Stomach (tissue), 8 donors: ENCODE measurements at regions not wholly inside any gene's neighbourhood (a gene's known extent, or its start where the extent isn't known, plus 50 kb on each side); places are given as distances from the start of the nearest gene placed in this dataset.

Source experiments
- DNase-seq, 2 donors: peaks; one replicate each; pipeline versions ENCODE4 v3.0.0 to v3.0.0-alpha.2; 2013 to 2019
- H3K27ac ChIP-seq, 5 donors: fragments of 200-600 bp in 4 of 5; sonication (generic) in 4 of 5; one replicate each; pipeline ENCODE4 v1.5.1; 2013 to 2019; ENCODE audit warnings: mild to moderate bottlenecking in 1 of 5, moderate library complexity in 1 of 5
- H3K27me3 ChIP-seq, 3 donors: fragments of 200-600 bp; sonication (generic); one replicate each; pipeline ENCODE4 v1.5.1; 2017 to 2019; ENCODE audit warnings: mixed run types in 1 of 3
- H3K36me3 ChIP-seq, 4 donors: fragments of 200-600 bp; sonication (generic); 1 replicate in 3 of 4; 2 replicates in 1 of 4; pipeline ENCODE4 v1.5.1; 2016 to 2019
- H3K4me1 ChIP-seq, 4 donors: fragments of 200-600 bp; sonication (generic); one replicate each; pipeline ENCODE4 v1.5.1; 2016 to 2019
- H3K4me3 ChIP-seq, 4 donors: fragments of 200-600 bp; sonication (generic) in 3 of 4; one replicate each; pipeline ENCODE4 v1.5.1; 2016 to 2019; ENCODE audit warnings: mild to moderate bottlenecking in 1 of 4
- H3K9me3 ChIP-seq, 4 donors: fragments of 200-600 bp; sonication (generic); one replicate each; pipeline ENCODE4 v1.5.1; 2016 to 2019
- CTCF ChIP-seq, 7 experiments: fragments of 450-650 bp in 4 of 7; fragments of 200-600 bp in 3 of 7; sonication (generic) in 3 of 7; IDR thresholded peaks; one replicate each; pipeline ENCODE4 v1.5.1; 2016 to 2019; ENCODE audit warnings: antibody characterized with exemption in 7 of 7, control low read depth in 2 of 7, mild to moderate bottlenecking in 1 of 7
- EP300 ChIP-seq: sonication (generic); formaldehyde crosslinking; IDR thresholded peaks from one replicate; pipeline ENCODE4 v1.6.1; 2017; ENCODE audit warnings: antibody characterized with exemption
- POLR2A ChIP-seq, 4 donors: fragments of 450-650 bp; IDR thresholded peaks; one replicate each; pipeline ENCODE4 v1.6.1; 2016; ENCODE audit warnings: antibody characterized with exemption in 4 of 4, control low read depth in 2 of 4, mild to moderate bottlenecking in 1 of 4, moderate library complexity in 1 of 4
- POLR2AphosphoS5 ChIP-seq, 3 donors: sonication (generic); formaldehyde crosslinking; IDR thresholded peaks; one replicate each; pipeline ENCODE4 v1.6.1; 2016; ENCODE audit warnings: antibody characterized with exemption in 3 of 3
- WGBS, 5 donors: extraction: QIAGEN DNeasy Blood & Tissue Kit in 3 of 5; methylation state at CpG; one replicate each; pipeline versions ENCODE4 v1.1.5 to v1.1.7; 2013 to 2018; 5-methylcytosine and 5-hydroxymethylcytosine counted together
- intact Hi-C: fragments of 100-400 bp; cut with DNase I; formaldehyde crosslinking; loops from one replicate; pipeline ENCODE4 v1.15.1; 2023; ENCODE audit warnings: low total_unique reads
- donor health status: healthy with polysubstance abuse.
- donor health status: Bipolar disorder and iron deficiency.
- donor health status: healthy.

- H3K27ac ChIP-seq: no peak overlapping the region
Measured at GRCh38 chr13:76656500-76656899, 229.7 kb downstream of the KCTD12 start.

GRCh38 chr13:76656056-76656455 lies 230.1 kb downstream of the KCTD12 start:
- Histone ChIP-seq H3K27ac (no peak overlapping the region), H3K36me3 (no peaks in the 10 kb centered on the region), H3K4me3 (no peak overlapping the region), H3K27me3 (no peaks in the 10 kb centered on the region), H3K9me3 (no peaks in the 10 kb centered on the region), H3K4me1 (no peaks in the 10 kb centered on the region)
- no peak for DNase-seq
- intact Hi-C loops: no loop called here
- 74 to 83% (median 81%) methylated on average over 2 of the region's 2 CpGs for WGBS, 5 donors
- TF ChIP-seq POLR2A (IDR thresholded peaks at IDR 0.05) (no peak), POLR2AphosphoS5 (IDR thresholded peaks at IDR 0.05) (no peak), EP300 (no peak), CTCF (IDR thresholded peaks at IDR 0.05) (no peak)

More at GRCh38 chr13:76656500-76656899, 229.7 kb downstream of the KCTD12 start:
- DNase-seq: no peak
- Histone ChIP-seq H3K36me3 (no peaks in the 10 kb centered on the region), H3K27me3 (no peaks in the 10 kb centered on the region), H3K4me3 (no peak overlapping the region), H3K4me1 (no peaks in the 10 kb centered on the region), H3K9me3 (no peaks in the 10 kb centered on the region)
- intact Hi-C loops: no loop called here
- WGBS, 5 donors: 69 to 83% (median 71%) methylated on average over 4 of the region's 4 CpGs
- TF ChIP-seq POLR2AphosphoS5 (IDR thresholded peaks at IDR 0.05) (no peak), EP300 (no peak), CTCF (IDR thresholded peaks at IDR 0.05) (no peak), POLR2A (IDR thresholded peaks at IDR 0.05) (no peak)

GRCh38 chr13:76654263-76654662 lies 231.9 kb downstream of the KCTD12 start:
- H3K9me3 ChIP-seq: no peaks in the 10 kb centered on the region
- intact Hi-C loops: no loop called here
- no peak overlapping the region for H3K4me3 ChIP-seq
- DNase-seq: no peak
- H3K36me3 ChIP-seq: no peaks in the 10 kb centered on the region
- TF ChIP-seq EP300 (no peak), CTCF (IDR thresholded peaks at IDR 0.05) (no peak), POLR2AphosphoS5 (IDR thresholded peaks at IDR 0.05) (no peak), POLR2A (IDR thresholded peaks at IDR 0.05) (no peak)
- no peak overlapping the region for H3K27ac ChIP-seq
- 57 to 73% (median 67%) methylated on average over 2 of the region's 2 CpGs for WGBS, 5 donors
- no peaks in the 10 kb centered on the region for H3K27me3 ChIP-seq
- H3K4me1 ChIP-seq: no peaks in the 10 kb centered on the region

GRCh38 chr13:76651286-76651685 lies 234.9 kb downstream of the KCTD12 start:
- WGBS, 5 donors: 95 to 100% (median 98%) methylated on average over 1 of the region's 1 CpG
- Histone ChIP-seq H3K27me3 (no peaks in the 10 kb centered on the region), H3K4me3 (no peak overlapping the region), H3K36me3 (no peaks in the 10 kb centered on the region), H3K9me3 (no peaks in the 10 kb centered on the region), H3K4me1 (no peaks in the 10 kb centered on the region), H3K27ac (no peak overlapping the region)
- DNase-seq: no peak
- intact Hi-C loops: no loop called here
- TF ChIP-seq EP300: no peak
- no peak for TF ChIP-seq CTCF (IDR thresholded peaks at IDR 0.05)
- TF ChIP-seq POLR2A (IDR thresholded peaks at IDR 0.05): no peak
